Fibroblast of lung (primary cell): ENCODE measurements at regions not wholly inside any gene's neighbourhood (a gene's known extent, or its start where the extent isn't known, plus 50 kb on each side); places are given as distances from the start of the nearest gene placed in this dataset.

Experiments
- DNase-seq, 2 donors: peaks; one replicate each; pipeline versions ENCODE4 v3.0.0 to v3.0.0-alpha.2; 2010; ENCODE audit warnings: low read depth in 2 of 2
- H2AFZ ChIP-seq: 2 replicates; pipeline ENCODE4 v1.5.1; 2012; ENCODE audit warnings: low read length, control low read depth, inconsistent platforms
- H3K27ac ChIP-seq: 2 replicates; pipeline ENCODE4 v1.5.1; 2011; ENCODE audit warnings: low read length, control low read depth; ENCODE audit not compliant: insufficient read depth
- H3K27me3 ChIP-seq: 2 replicates; pipeline ENCODE4 v1.5.1; 2011; ENCODE audit warnings: mild to moderate bottlenecking, low read length; ENCODE audit not compliant: control insufficient read depth, insufficient read depth
- H3K36me3 ChIP-seq: 2 replicates; pipeline ENCODE4 v1.5.1; 2011; ENCODE audit warnings: low read length; ENCODE audit not compliant: control insufficient read depth, insufficient read depth
- H3K4me1 ChIP-seq: 2 replicates; pipeline ENCODE4 v1.5.1; 2011; ENCODE audit warnings: low read length; ENCODE audit not compliant: control insufficient read depth, insufficient read depth; ENCODE audit errors: extremely low read depth
- H3K4me2 ChIP-seq: 2 replicates; pipeline ENCODE4 v1.5.1; 2011; ENCODE audit warnings: low read length, control low read depth; ENCODE audit not compliant: insufficient read depth; ENCODE audit errors: extremely low read depth
- H3K4me3 ChIP-seq, 4 experiments: fragments of 200-600 bp in 1 of 4; sonication (generic) in 1 of 4; replicated peaks in 1 of 4; 2 replicates each; pipeline ENCODE4 v1.5.1; 2011 to 2016; ENCODE audit warnings: low read length in 4 of 4, low read depth in 3 of 4, mild to moderate bottlenecking in 3 of 4, control low read depth in 2 of 4, inconsistent platforms in 1 of 4, mixed read lengths in 1 of 4; ENCODE audit not compliant: insufficient read depth in 1 of 4; ENCODE audit errors: control extremely low read depth in 1 of 4
- H3K79me2 ChIP-seq: 2 replicates; pipeline ENCODE4 v1.5.1; 2012; ENCODE audit warnings: mild to moderate bottlenecking, low read length, inconsistent platforms; ENCODE audit not compliant: control insufficient read depth, insufficient read depth
- H3K9ac ChIP-seq: 2 replicates; pipeline ENCODE4 v1.5.1; 2011; ENCODE audit warnings: mild to moderate bottlenecking, low read length, control low read depth; ENCODE audit not compliant: insufficient read depth
- H3K9me3 ChIP-seq: 2 replicates; pipeline ENCODE4 v1.5.1; 2012; ENCODE audit warnings: low read depth, low read length; ENCODE audit not compliant: control insufficient read depth, insufficient read depth
- H4K20me1 ChIP-seq: 2 replicates; pipeline ENCODE4 v1.5.1; 2011; ENCODE audit warnings: low read length; ENCODE audit not compliant: control insufficient read depth, insufficient read depth; ENCODE audit errors: extremely low read depth
- CTCF ChIP-seq, 2 donors: IDR thresholded peaks in 1 of 2; conservative IDR thresholded peaks in 1 of 2; 1 replicate in 1 of 2; 2 replicates in 1 of 2; pipeline ENCODE4 v1.5.1; 2011 to 2012; ENCODE audit warnings: low read length in 2 of 2, control low read depth in 1 of 2, inconsistent platforms in 1 of 2, low read depth in 1 of 2, mild to moderate bottlenecking in 1 of 2
- EZH2 ChIP-seq: IDR thresholded peaks from 2 replicates; pipeline ENCODE4 v1.5.1; 2012; ENCODE audit warnings: low read length, control low read depth, mild to moderate bottlenecking; ENCODE audit errors: missing control alignments

GRCh38 chr1:164058198-164058597 is 500.8 kb upstream of the PBX1 start:
- no peaks in the 10 kb centered on the region for H3K79me2 ChIP-seq
- no peaks in the 10 kb centered on the region for H3K4me1 ChIP-seq
- no peaks in the 10 kb centered on the region for H4K20me1 ChIP-seq
- H3K4me2 ChIP-seq, result no peak overlapping the region
- H3K9ac ChIP-seq, result no peak overlapping the region
- no peak overlapping the region for H3K27ac ChIP-seq
- H3K9me3 ChIP-seq, result no peaks in the 10 kb centered on the region
- no peaks in the 10 kb centered on the region for H3K36me3 ChIP-seq
- H3K4me3 ChIP-seq, result no peak overlapping the region
- DNase-seq, result no peak
- TF ChIP-seq EZH2 (no peak), CTCF (conservative IDR thresholded peaks at IDR 0.05 in 1 of 2, IDR thresholded peaks at IDR 0.05 in 1 of 2; ENCODE audit: low read depth in 1 of 2, low read length in 2 of 2) (no peak)
- H2AFZ ChIP-seq, result no peak overlapping the region
- no peaks in the 10 kb centered on the region for H3K27me3 ChIP-seq

GRCh38 chr1:164061528-164061927 is 497.5 kb upstream of the PBX1 start:
- no peaks in the 10 kb centered on the region for H3K27me3 ChIP-seq
- DNase-seq, result no peak
- H3K4me3 ChIP-seq, result no peak overlapping the region
- no peaks in the 10 kb centered on the region for H3K9me3 ChIP-seq
- no peak overlapping the region for H2AFZ ChIP-seq
- H3K36me3 ChIP-seq, result no peaks in the 10 kb centered on the region
- TF ChIP-seq CTCF (conservative IDR thresholded peaks at IDR 0.05 in 1 of 2, IDR thresholded peaks at IDR 0.05 in 1 of 2; ENCODE audit: low read depth in 1 of 2, low read length in 2 of 2) (no peak), EZH2 (no peak)
- H4K20me1 ChIP-seq, result no peaks in the 10 kb centered on the region
- H3K4me1 ChIP-seq, result no peaks in the 10 kb centered on the region
- no peak overlapping the region for H3K9ac ChIP-seq
- H3K79me2 ChIP-seq, result no peaks in the 10 kb centered on the region
- no peak overlapping the region for H3K4me2 ChIP-seq
- no peak overlapping the region for H3K27ac ChIP-seq

GRCh38 chr1:164064501-164064900 is 494.5 kb upstream of the PBX1 start:
- H3K4me1 ChIP-seq, result no peaks in the 10 kb centered on the region

More at GRCh38 chr1:164064501-164064900, 494.5 kb upstream of the PBX1 start:
- Histone ChIP-seq H2AFZ (no peak overlapping the region), H3K79me2 (no peaks in the 10 kb centered on the region), H3K27me3 (no peaks in the 10 kb centered on the region), H3K4me3 (no peak overlapping the region), H3K36me3 (no peaks in the 10 kb centered on the region), H3K4me2 (no peak overlapping the region), H3K9me3 (no peaks in the 10 kb centered on the region), H4K20me1 (no peaks in the 10 kb centered on the region), H3K27ac (no peak overlapping the region), H3K9ac (no peak overlapping the region)
- TF ChIP-seq EZH2 (no peak), CTCF (conservative IDR thresholded peaks at IDR 0.05 in 1 of 2, IDR thresholded peaks at IDR 0.05 in 1 of 2; ENCODE audit: low read depth in 1 of 2, low read length in 2 of 2) (no peak)
- peak in 1 of 2 donors; percentile 27 for DNase-seq
